H9 (cell line): ENCODE measurements at regions not wholly inside any gene's neighbourhood (a gene's known extent, or its start where the extent isn't known, plus 50 kb on each side); places are given as distances from the start of the nearest gene placed in this dataset.

Source experiments
- DNase-seq: peaks from one replicate; pipeline ENCODE4 v3.0.0-alpha.2; 2017
- H2AFZ ChIP-seq: one replicate; pipeline ENCODE4 v1.6.1; 2013; ENCODE audit warnings: mild to moderate bottlenecking, low read length, control low read depth, moderate library complexity
- H2AK5ac ChIP-seq: 2 replicates; pipeline ENCODE4 v1.6.1; 2013; ENCODE audit warnings: low read length, control low read depth, mixed read lengths; ENCODE audit not compliant: insufficient read length
- H2BK120ac ChIP-seq: one replicate; pipeline ENCODE4 v1.6.1; 2013; ENCODE audit warnings: low read depth, mild to moderate bottlenecking, low read length, control low read depth, inconsistent platforms; ENCODE audit not compliant: poor library complexity, severe bottlenecking
- H2BK12ac ChIP-seq: 2 replicates; pipeline ENCODE4 v1.6.1; 2013; ENCODE audit warnings: low read length, control low read depth, mixed read lengths, low read depth; ENCODE audit not compliant: insufficient read length
- H2BK15ac ChIP-seq: 2 replicates; pipeline ENCODE4 v1.6.1; 2013; ENCODE audit warnings: low read depth, low read length, control low read depth
- H2BK20ac ChIP-seq: one replicate; pipeline ENCODE4 v1.6.1; 2013; ENCODE audit warnings: low read depth, mild to moderate bottlenecking, low read length, control low read depth, inconsistent platforms; ENCODE audit not compliant: poor library complexity, severe bottlenecking
- H2BK5ac ChIP-seq: 2 replicates; pipeline ENCODE4 v1.6.1; 2013; ENCODE audit warnings: low read length, control low read depth, mixed read lengths; ENCODE audit not compliant: insufficient read length
- H3K14ac ChIP-seq: 2 replicates; pipeline ENCODE4 v1.6.1; 2013; ENCODE audit warnings: low read length, control low read depth; ENCODE audit not compliant: insufficient read depth
- H3K18ac ChIP-seq: 2 replicates; pipeline ENCODE4 v1.6.1; 2013; ENCODE audit warnings: low read depth, mild to moderate bottlenecking, mixed read lengths, low read length, control low read depth; ENCODE audit not compliant: insufficient read length
- H3K23ac ChIP-seq: 2 replicates; pipeline ENCODE4 v1.6.1; 2013; ENCODE audit warnings: low read length, control low read depth, mixed read lengths, low read depth; ENCODE audit not compliant: insufficient read length
- H3K23me2 ChIP-seq: 2 replicates; pipeline ENCODE4 v1.6.1; 2013; ENCODE audit warnings: low read depth, mild to moderate bottlenecking, mixed read lengths, low read length, control low read depth; ENCODE audit not compliant: insufficient read length, poor library complexity, severe bottlenecking
- H3K27ac ChIP-seq: 2 replicates; pipeline ENCODE4 v1.5.1; 2013; ENCODE audit warnings: low read length, control low read depth, mixed read lengths, low read depth; ENCODE audit not compliant: insufficient read length
- H3K27me3 ChIP-seq: 2 replicates; pipeline ENCODE4 v1.6.1; 2013; ENCODE audit warnings: low read length, control low read depth, inconsistent platforms; ENCODE audit not compliant: insufficient read depth
- H3K4ac ChIP-seq: 2 replicates; pipeline ENCODE4 v1.6.1; 2013; ENCODE audit warnings: low read depth, mild to moderate bottlenecking, control low read depth, inconsistent platforms, low read length, moderate library complexity
- H3K4me1 ChIP-seq: 2 replicates; pipeline ENCODE4 v1.6.1; 2013; ENCODE audit warnings: low read length, control low read depth, inconsistent platforms; ENCODE audit not compliant: insufficient read depth
- H3K4me2 ChIP-seq: 2 replicates; pipeline ENCODE4 v1.6.1; 2013; ENCODE audit warnings: low read length, control low read depth, mixed read lengths; ENCODE audit not compliant: insufficient read length, insufficient read depth
- H3K56ac ChIP-seq: 2 replicates; pipeline ENCODE4 v1.6.1; 2013; ENCODE audit warnings: low read depth, mild to moderate bottlenecking, mixed read lengths, low read length, control low read depth; ENCODE audit not compliant: insufficient read length
- H3K79me1 ChIP-seq: 2 replicates; pipeline ENCODE4 v1.6.1; 2013; ENCODE audit warnings: low read depth, mild to moderate bottlenecking, moderate library complexity, low read length, control low read depth, inconsistent platforms; ENCODE audit not compliant: insufficient read depth, poor library complexity, severe bottlenecking
- H3K79me2 ChIP-seq: 2 replicates; pipeline ENCODE4 v1.6.1; 2013; ENCODE audit warnings: low read length, control low read depth, inconsistent platforms; ENCODE audit not compliant: insufficient read depth
- H3K9ac ChIP-seq: 2 replicates; pipeline ENCODE4 v1.6.1; 2013; ENCODE audit warnings: low read length, control low read depth, mixed read lengths; ENCODE audit not compliant: insufficient read length; ENCODE audit errors: extremely low read depth
- H3K9me3 ChIP-seq: one replicate; pipeline ENCODE4 v1.6.1; 2013; ENCODE audit warnings: low read depth, low read length, inconsistent platforms; ENCODE audit not compliant: control insufficient read depth
- H3T11ph ChIP-seq: one replicate; pipeline ENCODE4 v1.6.1; 2013; ENCODE audit warnings: mild to moderate bottlenecking, low read length, control low read depth, inconsistent platforms
- H4K20me1 ChIP-seq: one replicate; pipeline ENCODE4 v1.6.1; 2013; ENCODE audit not compliant: control insufficient read depth, insufficient read length, insufficient read depth
- H4K5ac ChIP-seq: 2 replicates; pipeline ENCODE4 v1.6.1; 2013; ENCODE audit warnings: low read depth, mild to moderate bottlenecking, mixed read lengths, low read length, control low read depth; ENCODE audit not compliant: insufficient read length
- H4K8ac ChIP-seq: replicated peaks from 2 replicates; pipeline ENCODE4 v1.6.1; 2013; ENCODE audit warnings: low read length, control low read depth, mixed read lengths, low read depth; ENCODE audit not compliant: insufficient read length
- H4K91ac ChIP-seq: 2 replicates; pipeline ENCODE4 v1.6.1; 2013; ENCODE audit warnings: low read depth, mild to moderate bottlenecking, moderate library complexity, mixed read lengths, low read length, control low read depth; ENCODE audit not compliant: insufficient read length
- H3K27ac Mint-ChIP-seq, 3 experiments: 2 replicates in 2 of 3; 3 replicates in 1 of 3; pipeline ENCODE4 v1.8.0; 2020 to 2021; ENCODE audit warnings: mixed read lengths in 3 of 3, mild to moderate bottlenecking in 1 of 3, moderate library complexity in 1 of 3
- H3K27me3 Mint-ChIP-seq: 2 replicates; pipeline ENCODE4 v1.8.0; 2021; ENCODE audit warnings: low read depth, mild to moderate bottlenecking, moderate library complexity, mixed read lengths
- H3K36me3 Mint-ChIP-seq, 3 experiments: 2 replicates in 2 of 3; 3 replicates in 1 of 3; pipeline ENCODE4 v1.8.0; 2020 to 2021; ENCODE audit warnings: low read depth in 3 of 3, mixed read lengths in 3 of 3; ENCODE audit not compliant: insufficient read depth in 1 of 3
- H3K4me1 Mint-ChIP-seq, 2 experiments: 2 replicates each; pipeline ENCODE4 v1.8.0; 2020; ENCODE audit warnings: mixed read lengths in 2 of 2
- H3K4me3 Mint-ChIP-seq, 2 experiments: 2 replicates in 1 of 2; 3 replicates in 1 of 2; pipeline ENCODE4 v1.8.0; 2020 to 2021; ENCODE audit warnings: mild to moderate bottlenecking in 2 of 2, mixed read lengths in 2 of 2, moderate library complexity in 1 of 2
- H3K9me3 Mint-ChIP-seq, 2 experiments: 2 replicates in 1 of 2; 3 replicates in 1 of 2; pipeline ENCODE4 v1.8.0; 2020; ENCODE audit warnings: mild to moderate bottlenecking in 2 of 2, mixed read lengths in 2 of 2, moderate library complexity in 1 of 2
- WGBS: extraction: QIAGEN DNeasy Blood & Tissue Kit; methylation state at CpG from one replicate; pipeline ENCODE4 v1.1.7; 2013; ENCODE audit warnings: missing lambda C conversion rate, low lambda C conversion rate, mixed read lengths; ENCODE audit not compliant: insufficient read length; ENCODE audit errors: extremely low coverage; 5-methylcytosine and 5-hydroxymethylcytosine counted together
- TF ChIP-seq, protein P1 (sequence below): fragments of 200-600 bp; sonication (generic); conservative IDR thresholded peaks from 3 replicates; pipeline ENCODE4 v1.8.0; 2021; ENCODE audit warnings: antibody characterized with exemption, mild to moderate bottlenecking

DNA sequence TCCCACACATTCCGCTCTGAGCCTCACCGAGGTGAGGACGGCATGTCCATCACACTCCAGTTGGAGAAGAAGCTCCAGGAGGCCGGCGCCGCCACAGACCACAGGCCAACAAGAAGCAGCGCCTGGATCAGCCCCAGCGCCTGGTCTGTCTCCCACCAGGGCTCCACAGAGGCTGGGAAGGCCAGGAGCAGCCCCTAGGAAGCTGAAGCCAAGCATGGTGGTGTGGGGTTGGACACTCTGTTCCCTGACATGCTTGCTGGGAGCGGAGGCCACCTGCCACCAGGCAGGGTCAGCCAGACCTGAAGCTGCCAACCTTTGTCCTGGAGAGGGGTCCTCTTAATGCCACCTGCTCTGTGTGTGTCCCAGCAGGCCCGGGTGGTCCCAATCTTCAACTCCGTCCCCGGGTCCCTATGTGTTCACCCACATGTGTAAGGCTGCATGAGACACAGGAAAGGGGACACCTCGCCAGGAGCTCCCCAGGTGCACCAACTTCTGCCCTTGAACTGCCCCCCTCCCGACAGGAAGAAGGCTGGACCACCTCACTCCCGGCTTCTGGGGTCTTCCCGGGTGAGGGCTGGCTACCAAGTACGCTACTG lies 140.1 kb upstream of the PPP1R26 start:
- Histone ChIP-seq H3K27ac (peak overlapping the region; percentile 78), H3K79me1 (no peaks in the 10 kb centered on the region), H3K79me2 (no peaks in the 10 kb centered on the region), H2BK15ac (no peak overlapping the region), H3T11ph (no peak overlapping the region), H2AFZ (no peak overlapping the region), H4K5ac (no peak overlapping the region), H4K91ac (peak overlapping the region; percentile 22), H3K23me2 (no peaks in the 10 kb centered on the region), H2BK5ac (no peak overlapping the region), H3K23ac (no peak overlapping the region), H3K4ac (0 out of 2 replicates have a peak overlapping the region, but pooled peaks have one; percentile 33), H2BK12ac (peak overlapping the region; percentile 46), H2BK120ac (peak overlapping the region; percentile 16), H3K9ac (no peak overlapping the region), H4K8ac (no peak overlapping the region), H2AK5ac (peak overlapping the region; percentile 60), H3K27me3 (no peaks in the 10 kb centered on the region), H3K14ac (peak overlapping the region; percentile 74; the same call in 1 of the 2 replicates), H3K4me2 (no peak overlapping the region), H3K56ac (no peak overlapping the region), H3K9me3 (no peaks in the 10 kb centered on the region), H3K18ac (peak overlapping the region; percentile 69), H3K4me1 (0 out of 2 replicates have a peak, but pooled peaks cover 3% of the 10 kb centered on the region), H2BK20ac (no peak overlapping the region), H4K20me1 (peaks cover 3% of the 10 kb centered on the region)
- no peaks in the 10 kb centered on the region; a peak in 1 of 7 replicates for H3K36me3 Mint-ChIP-seq
- H3K27ac Mint-ChIP-seq = peak overlapping the region; percentile 96 to 99 (median 97)
- H3K4me3 Mint-ChIP-seq = peak overlapping the region in 1 of 2 experiments; percentile 5; a peak in 1 of 5 replicates
- no peaks in the 10 kb centered on the region; a peak in 1 of 5 replicates for H3K9me3 Mint-ChIP-seq
- peaks cover 36 to 51% of the 10 kb centered on the region in 2 experiments for H3K4me1 Mint-ChIP-seq
- TF ChIP-seq, protein P1, sequence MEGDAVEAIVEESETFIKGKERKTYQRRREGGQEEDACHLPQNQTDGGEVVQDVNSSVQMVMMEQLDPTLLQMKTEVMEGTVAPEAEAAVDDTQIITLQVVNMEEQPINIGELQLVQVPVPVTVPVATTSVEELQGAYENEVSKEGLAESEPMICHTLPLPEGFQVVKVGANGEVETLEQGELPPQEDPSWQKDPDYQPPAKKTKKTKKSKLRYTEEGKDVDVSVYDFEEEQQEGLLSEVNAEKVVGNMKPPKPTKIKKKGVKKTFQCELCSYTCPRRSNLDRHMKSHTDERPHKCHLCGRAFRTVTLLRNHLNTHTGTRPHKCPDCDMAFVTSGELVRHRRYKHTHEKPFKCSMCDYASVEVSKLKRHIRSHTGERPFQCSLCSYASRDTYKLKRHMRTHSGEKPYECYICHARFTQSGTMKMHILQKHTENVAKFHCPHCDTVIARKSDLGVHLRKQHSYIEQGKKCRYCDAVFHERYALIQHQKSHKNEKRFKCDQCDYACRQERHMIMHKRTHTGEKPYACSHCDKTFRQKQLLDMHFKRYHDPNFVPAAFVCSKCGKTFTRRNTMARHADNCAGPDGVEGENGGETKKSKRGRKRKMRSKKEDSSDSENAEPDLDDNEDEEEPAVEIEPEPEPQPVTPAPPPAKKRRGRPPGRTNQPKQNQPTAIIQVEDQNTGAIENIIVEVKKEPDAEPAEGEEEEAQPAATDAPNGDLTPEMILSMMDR = no peak
- WGBS = no CpG with 5 or more reads among the region's 17 CpGs
- peak; percentile 23 for DNase-seq
- no peaks in the 10 kb centered on the region for H3K27me3 Mint-ChIP-seq
